KMS-11 (cell line): ENCODE measurements at regions not wholly inside any gene's neighbourhood (a gene's known extent, or its start where the extent isn't known, plus 50 kb on each side); places are given as distances from the start of the nearest gene placed in this dataset.
A peak's percentile ranks its signal among the peaks of the same experiment; 100 is the strongest.

ENCODE experiments used
- H2AFZ ChIP-seq: fragments of 200-600 bp; sonication (generic); 2 replicates; pipeline ENCODE4 v1.6.1; 2016; ENCODE audit warnings: antibody characterized with exemption, mixed run types, low read depth
- H3K27ac ChIP-seq: fragments of 200-600 bp; sonication (generic); 2 replicates; pipeline ENCODE4 v1.6.1; 2016; ENCODE audit warnings: mild to moderate bottlenecking, mixed run types
- H3K27me3 ChIP-seq: fragments of 200-600 bp; sonication (generic); 2 replicates; pipeline ENCODE4 v1.6.1; 2017; ENCODE audit warnings: mild to moderate bottlenecking, low read depth, mixed run types, moderate library complexity; ENCODE audit not compliant: insufficient read depth
- H3K36me3 ChIP-seq: fragments of 200-600 bp; sonication (generic); 2 replicates; pipeline ENCODE4 v1.6.1; 2017; ENCODE audit warnings: mild to moderate bottlenecking, mixed run types; ENCODE audit not compliant: insufficient read depth
- H3K4me1 ChIP-seq: fragments of 200-600 bp; sonication (generic); 2 replicates; pipeline ENCODE4 v1.6.1; 2016; ENCODE audit warnings: mild to moderate bottlenecking, low read depth, mixed run types; ENCODE audit not compliant: poor library complexity, severe bottlenecking
- H3K4me2 ChIP-seq: fragments of 200-600 bp; sonication (generic); 2 replicates; pipeline ENCODE4 v1.7.0; 2016; ENCODE audit warnings: mild to moderate bottlenecking, mixed run types
- H3K4me3 ChIP-seq: fragments of 200-600 bp; sonication (generic); IDR thresholded peaks from 2 replicates; pipeline ENCODE4 v1.6.1; 2017; ENCODE audit warnings: low read depth, low read length, mixed read lengths; ENCODE audit not compliant: insufficient read depth
- H3K79me2 ChIP-seq: fragments of 200-600 bp; sonication (generic); 2 replicates; pipeline ENCODE4 v1.6.1; 2016; ENCODE audit warnings: low read depth, mixed run types; ENCODE audit not compliant: insufficient read depth
- H3K9ac ChIP-seq: fragments of 200-600 bp; sonication (generic); 2 replicates; pipeline ENCODE4 v1.6.1; 2016; ENCODE audit warnings: mild to moderate bottlenecking, mixed run types
- H4K20me1 ChIP-seq: fragments of 200-600 bp; sonication (generic); 2 replicates; pipeline ENCODE4 v1.6.1; 2016; ENCODE audit warnings: mild to moderate bottlenecking, mixed run types; ENCODE audit not compliant: insufficient read depth
- CTCF ChIP-seq: fragments of 200-600 bp; sonication (generic); conservative IDR thresholded peaks from 2 replicates; pipeline ENCODE4 v1.6.1; 2017; ENCODE audit warnings: low read depth, mild to moderate bottlenecking, antibody characterized with exemption, low read length, moderate library complexity, mixed read lengths

GRCh38 chr18:22817844-22818243 lies 115.3 kb upstream of the RBBP8 start:
- Histone ChIP-seq H3K27ac (peak overlapping the region; percentile 6; the same call in 1 of the 2 replicates), H3K79me2 (no peaks in the 10 kb centered on the region), H3K9ac (no peak overlapping the region), H3K4me1 (peaks cover 45% of the 10 kb centered on the region), H2AFZ (no peak overlapping the region), H3K4me3 (no peak overlapping the region), H3K4me2 (peak overlapping the region; percentile 59), H4K20me1 (no peaks in the 10 kb centered on the region), H3K36me3 (no peaks in the 10 kb centered on the region), H3K27me3 (no peaks in the 10 kb centered on the region)
- TF ChIP-seq CTCF, result no peak

GRCh38 chr18:22822024-22822423 lies 111.1 kb upstream of the RBBP8 start:
- no peak overlapping the region; the same call in 1 of the 2 replicates for H3K27ac ChIP-seq
- H3K4me3 ChIP-seq, result no peak overlapping the region
- H3K27me3 ChIP-seq, result no peaks in the 10 kb centered on the region
- H3K4me2 ChIP-seq, result peak overlapping the region; percentile 73
- no peak overlapping the region for H2AFZ ChIP-seq
- H3K4me1 ChIP-seq, result peaks cover 51% of the 10 kb centered on the region
- no peak for TF ChIP-seq CTCF
- no peaks in the 10 kb centered on the region for H3K79me2 ChIP-seq
- no peaks in the 10 kb centered on the region for H3K36me3 ChIP-seq
- no peaks in the 10 kb centered on the region for H4K20me1 ChIP-seq
- H3K9ac ChIP-seq, result no peak overlapping the region

GRCh38 chr18:22822841-22823508 lies 110.2 kb upstream of the RBBP8 start:
- peak overlapping the region; percentile 19; the same call in 1 of the 2 replicates for H2AFZ ChIP-seq
- peaks cover 41% of the 10 kb centered on the region for H3K4me1 ChIP-seq
- H3K4me3 ChIP-seq, result no peak overlapping the region
- H3K27me3 ChIP-seq, result no peaks in the 10 kb centered on the region
- TF ChIP-seq CTCF, result no peak
- no peaks in the 10 kb centered on the region for H4K20me1 ChIP-seq
- peak overlapping the region; percentile 39 for H3K27ac ChIP-seq
- H3K36me3 ChIP-seq, result no peaks in the 10 kb centered on the region
- no peaks in the 10 kb centered on the region for H3K79me2 ChIP-seq
- peak overlapping the region; percentile 73 for H3K4me2 ChIP-seq
- H3K9ac ChIP-seq, result peak overlapping the region; percentile 19; the same call in 1 of the 2 replicates

GRCh38 chr18:22826726-22827125 lies 106.4 kb upstream of the RBBP8 start:
- no peak overlapping the region for H3K4me2 ChIP-seq
- H3K4me1 ChIP-seq, result peaks cover 28% of the 10 kb centered on the region
- no peak overlapping the region for H2AFZ ChIP-seq
- no peaks in the 10 kb centered on the region for H3K36me3 ChIP-seq
- H3K4me3 ChIP-seq, result no peak overlapping the region
- no peaks in the 10 kb centered on the region for H3K79me2 ChIP-seq
- no peaks in the 10 kb centered on the region for H4K20me1 ChIP-seq
- no peaks in the 10 kb centered on the region for H3K27me3 ChIP-seq
- H3K27ac ChIP-seq, result no peak overlapping the region
- no peak overlapping the region for H3K9ac ChIP-seq
- TF ChIP-seq CTCF, result no peak
